M059J (cell line): ENCODE measurements at regions not wholly inside any gene's neighbourhood (a gene's known extent, or its start where the extent isn't known, plus 50 kb on each side); places are given as distances from the start of the nearest gene placed in this dataset.

Experiments used
- DNase-seq: peaks from one replicate; pipeline ENCODE4 v3.0.0-alpha.2; 2012; ENCODE audit warnings: low read depth

DNA sequence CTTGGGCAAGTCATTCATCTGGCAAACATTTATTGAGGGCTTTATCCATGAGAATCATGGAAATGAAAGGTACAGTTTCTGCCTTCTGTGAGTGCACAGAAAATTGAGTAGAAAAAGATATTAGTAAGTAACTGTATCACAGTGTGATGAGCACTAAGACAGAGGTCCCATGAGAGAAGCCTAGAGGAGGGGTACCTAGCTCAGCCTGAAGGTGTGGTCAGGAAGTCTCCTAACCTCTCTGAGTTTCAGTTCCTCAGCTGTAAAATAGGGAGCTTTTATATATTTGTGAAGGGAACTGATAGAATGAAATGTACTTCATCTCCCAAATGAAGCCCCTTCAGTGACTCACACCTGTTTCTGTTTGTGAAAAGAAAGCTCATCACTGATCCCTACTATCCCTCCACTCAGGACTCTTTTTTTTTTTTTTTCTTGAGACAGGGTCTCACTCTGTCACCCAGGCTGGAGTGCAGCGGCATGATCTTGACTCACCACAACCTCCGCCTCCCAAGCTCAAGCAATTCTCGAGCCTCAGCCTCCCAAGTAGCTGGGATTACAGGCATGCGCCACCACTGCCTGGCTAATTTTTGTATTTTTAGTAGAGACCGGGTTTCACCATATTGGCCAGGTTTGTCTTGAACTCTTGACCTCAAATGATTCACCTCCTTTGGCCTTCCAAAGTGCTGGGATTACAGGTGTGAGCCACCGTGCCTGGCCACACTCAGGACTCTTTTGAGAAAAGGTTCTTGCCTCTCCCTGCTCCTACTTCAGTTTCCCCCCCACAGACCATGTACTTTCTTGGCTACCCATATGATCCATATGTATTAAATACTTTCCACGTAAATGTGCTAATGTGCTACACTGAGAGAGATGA lies 93.7 kb upstream of the FUT8 start:
- no peak for DNase-seq

- no peak for DNase-seq
These were observed 91.7 kb upstream of the FUT8 start for GRCh38 chr14:65320661-65321308.

- peak; percentile 87 for DNase-seq
These were observed 91.1 kb upstream of the FUT8 start for GRCh38 chr14:65321370-65321875.

GRCh38 chr14:65329481-65329880 lies 83.0 kb upstream of the FUT8 start:
- no peak for DNase-seq

GRCh38 chr14:65329911-65330310 lies 82.6 kb upstream of the FUT8 start:
- DNase-seq: no peak

DNA sequence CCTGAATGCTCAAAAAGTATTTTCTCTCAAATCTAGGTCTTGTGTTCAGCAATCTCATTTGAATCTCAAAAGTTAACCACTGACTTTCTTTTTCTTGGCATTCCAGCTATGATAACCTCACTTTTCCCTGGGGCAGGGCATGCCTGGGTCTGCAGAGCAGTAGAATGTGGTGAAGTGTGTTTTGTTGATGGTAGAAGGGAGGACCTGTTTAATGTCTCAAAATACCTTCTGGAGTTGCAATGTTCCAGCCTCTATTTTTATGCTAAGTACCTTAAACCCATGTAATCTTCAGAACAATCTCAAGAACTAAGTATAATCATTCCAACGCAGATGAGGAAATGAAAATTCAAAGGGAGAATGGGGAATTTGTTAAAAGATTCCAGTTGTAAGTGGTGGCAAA lies 82.1 kb upstream of the FUT8 start:
- DNase-seq: peak; percentile 35

DNA sequence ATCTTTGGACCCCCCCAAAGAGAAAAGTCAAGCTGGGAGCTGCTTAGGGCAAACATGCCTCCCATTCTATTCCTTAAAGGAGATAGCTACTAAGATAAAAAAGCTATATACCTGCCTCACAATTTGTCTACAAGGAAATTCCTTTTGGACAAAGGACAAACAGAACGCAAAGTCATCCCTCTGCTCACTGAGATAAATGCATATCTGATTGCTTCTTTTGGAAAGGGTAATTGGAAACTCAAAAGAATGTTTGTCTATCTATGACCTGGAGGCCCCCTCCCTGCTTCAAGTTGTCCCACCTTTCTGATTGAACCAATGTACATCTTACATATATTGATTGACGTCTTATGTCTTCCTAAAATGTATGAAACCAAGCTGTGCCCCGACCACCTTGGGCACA lies 80.9 kb upstream of the FUT8 start:
- no peak for DNase-seq

DNA sequence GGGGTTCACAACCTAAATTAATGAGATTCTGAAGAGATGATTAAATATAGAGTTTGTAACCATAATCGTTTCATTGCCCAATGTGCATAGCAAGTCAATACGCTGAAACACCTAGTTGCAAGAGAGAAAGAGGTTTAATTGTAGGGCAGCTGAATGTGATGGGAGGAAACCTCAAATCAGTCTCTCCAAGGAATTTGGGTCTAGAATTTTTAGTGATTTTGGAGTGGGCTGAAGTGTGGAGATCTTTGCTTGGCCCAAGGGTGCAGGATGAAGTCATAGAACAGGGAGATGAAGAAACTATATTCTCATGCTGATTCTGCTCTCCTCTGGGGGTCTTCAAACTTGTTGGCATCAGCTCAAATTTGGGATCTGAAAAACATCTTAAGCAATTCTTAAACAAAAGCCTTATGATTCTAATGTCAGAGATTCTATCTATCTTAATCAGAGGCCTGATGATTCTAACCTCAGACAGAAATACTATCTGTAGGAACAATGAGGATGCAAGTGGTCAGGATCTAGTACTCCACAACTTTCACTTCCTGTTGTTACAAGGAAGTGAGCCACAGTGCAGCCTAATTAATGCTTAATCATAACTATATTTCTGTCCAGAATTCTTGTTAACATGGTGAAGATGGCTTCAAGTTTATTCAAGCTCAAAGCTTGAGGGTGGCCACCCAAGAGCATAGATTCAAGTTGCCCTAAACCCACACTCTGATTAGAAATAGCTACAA lies 80.2 kb upstream of the FUT8 start:
- no peak for DNase-seq

GRCh38 chr14:65333943-65334687 lies 78.4 kb upstream of the FUT8 start:
- DNase-seq: peak; percentile 85

DNA sequence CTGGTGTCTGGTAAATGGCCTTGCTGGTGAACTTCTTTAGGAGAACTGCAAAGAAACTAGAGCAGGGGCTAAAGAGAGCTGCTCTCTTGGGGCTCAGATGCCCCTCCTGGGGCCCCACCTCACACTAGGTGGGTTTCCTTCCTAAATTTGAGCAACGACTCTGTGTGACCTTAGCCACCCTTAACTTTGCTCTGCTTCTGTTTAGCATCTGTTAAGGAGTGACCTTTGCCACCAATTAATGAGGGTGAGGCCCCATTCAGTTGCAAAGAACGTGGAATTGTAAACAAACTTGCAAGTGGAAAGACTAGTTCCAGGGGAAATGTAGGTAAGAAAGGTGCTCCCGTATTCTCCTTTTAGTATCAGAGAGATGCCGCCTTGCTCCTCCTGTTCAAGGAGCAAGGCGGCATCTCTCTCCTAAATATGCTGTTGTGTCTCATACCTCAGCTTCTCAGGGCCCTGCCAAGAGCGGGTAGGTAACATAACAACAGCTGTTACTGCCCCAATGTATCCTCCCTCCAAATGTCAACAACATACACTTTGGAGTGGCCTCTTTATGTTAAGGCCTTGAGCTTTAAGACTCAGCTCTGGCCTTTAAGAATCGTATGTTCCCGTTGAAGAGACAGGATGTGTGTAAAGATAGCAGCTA lies 77.6 kb upstream of the FUT8 start:
- DNase-seq: peak; percentile 32

DNA sequence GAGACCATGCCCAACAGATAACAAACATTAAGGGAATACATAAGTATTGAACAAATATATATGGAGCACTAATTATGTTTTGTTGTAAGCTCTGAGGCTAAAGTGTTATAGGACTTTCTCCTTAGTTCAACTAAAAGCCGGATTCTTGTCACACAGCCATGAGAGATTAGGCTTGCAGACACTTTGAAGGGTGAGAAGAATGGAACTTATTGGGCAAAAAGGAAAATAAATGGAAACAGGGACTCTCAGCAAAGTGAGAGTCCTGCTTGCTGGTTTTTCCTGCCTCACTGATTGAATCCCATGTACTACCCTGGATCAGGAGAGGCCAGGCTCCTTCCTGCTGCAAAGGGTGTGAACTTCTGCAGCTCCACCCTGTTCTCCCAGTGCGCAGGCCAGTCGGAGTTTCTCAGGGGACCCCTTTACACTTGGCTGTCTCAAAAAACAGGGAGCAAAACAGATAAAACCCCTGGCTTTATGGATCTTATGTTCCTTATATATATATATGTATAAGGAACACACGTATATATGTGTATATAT lies 77.1 kb upstream of the FUT8 start:
- DNase-seq: no peak

DNA sequence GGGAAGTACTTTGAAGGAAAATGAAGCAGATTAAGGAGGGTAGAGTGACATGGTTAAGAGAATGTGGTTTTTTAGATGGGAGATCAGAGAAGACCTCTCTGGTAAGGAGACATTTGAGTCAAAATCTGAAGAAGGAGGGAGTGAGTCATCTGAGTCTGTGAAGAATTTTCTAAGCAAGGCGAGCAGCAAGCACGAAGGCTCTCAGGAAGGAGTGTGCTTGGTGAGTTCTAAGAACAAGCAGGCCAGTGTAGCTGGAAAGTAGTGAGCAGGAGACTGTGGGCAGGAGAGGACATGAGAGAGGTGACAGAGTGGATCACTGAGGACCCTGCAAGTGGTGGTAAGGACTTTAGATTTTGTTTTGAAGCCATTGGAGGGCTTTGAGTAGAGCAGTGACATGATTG lies 76.3 kb upstream of the FUT8 start:
- DNase-seq: peak; percentile 72

GRCh38 chr14:65339866-65340265 lies 72.7 kb upstream of the FUT8 start:
- no peak for DNase-seq

- DNase-seq: peak; percentile 52
These were observed 68.5 kb upstream of the FUT8 start for GRCh38 chr14:65344011-65344410.

- DNase-seq: no peak
These were observed 67.3 kb upstream of the FUT8 start for GRCh38 chr14:65345266-65345665.

DNA sequence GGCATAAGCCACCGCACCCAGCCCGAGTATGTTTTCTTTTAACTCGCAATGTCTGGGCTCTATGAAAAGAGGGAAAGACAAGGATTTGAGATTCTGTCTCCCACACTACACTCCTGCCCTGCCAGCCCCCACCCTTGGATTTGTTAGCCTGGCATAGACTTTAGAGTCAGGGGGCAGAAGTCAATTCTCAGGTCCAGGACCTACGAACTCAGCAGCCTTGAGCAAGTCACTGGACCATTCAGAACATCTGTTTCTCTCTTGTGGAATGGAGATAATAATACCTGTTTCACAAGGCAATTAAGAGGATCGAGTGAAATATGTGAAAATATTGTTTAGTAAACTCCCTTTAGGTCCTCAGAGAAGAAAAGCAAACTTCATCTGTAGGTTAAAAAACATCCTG lies 66.1 kb upstream of the FUT8 start:
- no peak for DNase-seq

- no peak for DNase-seq
These were observed 65.6 kb upstream of the FUT8 start for GRCh38 chr14:65346895-65347294.

GRCh38 chr14:65348137-65348536 lies 64.4 kb upstream of the FUT8 start:
- DNase-seq: no peak

- DNase-seq: no peak
These were observed 63.4 kb upstream of the FUT8 start for GRCh38 chr14:65349100-65349499.

DNA sequence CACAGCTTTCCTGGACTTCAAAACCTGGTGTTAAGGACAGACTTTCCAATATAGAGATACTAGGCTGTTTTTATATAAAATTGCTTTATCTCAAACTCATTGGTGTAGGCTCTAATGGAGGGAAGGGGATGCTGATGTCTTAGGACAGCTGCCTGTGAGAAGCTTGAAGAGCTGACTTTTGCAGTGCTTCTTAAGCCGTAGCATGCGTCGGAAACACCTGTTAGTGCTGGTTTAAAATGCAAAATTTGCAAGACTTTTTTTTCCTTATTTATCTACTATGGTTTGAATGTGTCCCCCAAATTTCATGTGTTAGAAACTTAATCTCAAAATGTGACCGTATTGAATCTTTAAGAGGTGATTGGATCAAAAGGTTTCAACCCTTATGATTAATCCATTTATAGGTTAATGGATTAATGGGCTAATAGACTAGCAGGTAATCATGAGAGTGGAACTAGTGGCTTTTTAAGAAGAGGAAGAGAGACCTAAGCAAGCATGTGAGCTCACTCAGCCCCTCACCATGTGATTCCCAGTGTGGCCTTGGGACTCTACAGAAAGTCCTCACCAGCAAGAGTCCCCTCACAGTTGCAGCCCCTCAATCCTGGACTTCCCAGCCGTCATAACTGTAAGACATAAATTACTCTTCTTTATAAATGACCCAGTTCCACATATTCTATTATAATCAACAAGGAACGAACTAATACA lies 60.9 kb upstream of the FUT8 start:
- DNase-seq: no peak
